Hepatocyte (in vitro differentiated cells): ENCODE measurements at regions not wholly inside any gene's neighbourhood (a gene's known extent, or its start where the extent isn't known, plus 50 kb on each side); places are given as distances from the start of the nearest gene placed in this dataset.

Experiments used
- DNase-seq: peaks from one replicate; pipeline ENCODE4 v3.0.0-alpha.2; 2016; ENCODE audit warnings: low spot score
- H2AFZ ChIP-seq: fragments of 200-600 bp; sonication (generic); 2 replicates; pipeline ENCODE4 v1.6.0; 2016; ENCODE audit warnings: antibody characterized with exemption, mild to moderate bottlenecking
- H3K27ac ChIP-seq: fragments of 200-600 bp; sonication (generic); 2 replicates; pipeline ENCODE4 v1.5.1; 2016; ENCODE audit warnings: mild to moderate bottlenecking
- H3K27me3 ChIP-seq: fragments of 200-600 bp; sonication (generic); 2 replicates; pipeline ENCODE4 v1.6.1; 2016
- H3K36me3 ChIP-seq: fragments of 200-600 bp; sonication (generic); replicated peaks from 2 replicates; pipeline ENCODE4 v1.5.1; 2016; ENCODE audit warnings: low read depth; ENCODE audit not compliant: insufficient read depth
- H3K4me1 ChIP-seq: fragments of 200-600 bp; sonication (generic); 2 replicates; pipeline ENCODE4 v1.5.1; 2016; ENCODE audit warnings: mild to moderate bottlenecking, moderate library complexity; ENCODE audit not compliant: insufficient read depth
- H3K4me2 ChIP-seq: fragments of 200-600 bp; sonication (generic); 2 replicates; pipeline ENCODE4 v1.6.0; 2016
- H3K4me3 ChIP-seq: fragments of 200-600 bp; sonication (generic); 2 replicates; pipeline ENCODE4 v1.5.1; 2016; ENCODE audit warnings: mild to moderate bottlenecking
- H3K79me2 ChIP-seq: fragments of 200-600 bp; sonication (generic); 2 replicates; pipeline ENCODE4 v1.6.0; 2017; ENCODE audit warnings: mild to moderate bottlenecking
- H3K9me2 ChIP-seq: fragments of 200-600 bp; sonication (generic); replicated peaks from 2 replicates; pipeline ENCODE4 v1.6.0; 2017; ENCODE audit warnings: mild to moderate bottlenecking; ENCODE audit not compliant: insufficient read depth
- H3K9me3 ChIP-seq: fragments of 200-600 bp; sonication (generic); 2 replicates; pipeline ENCODE4 v1.5.1; 2016; ENCODE audit warnings: low read depth, mild to moderate bottlenecking
- H4K20me1 ChIP-seq: fragments of 200-600 bp; sonication (generic); 2 replicates; pipeline ENCODE4 v1.6.0; 2016; ENCODE audit warnings: mild to moderate bottlenecking; ENCODE audit not compliant: insufficient read depth, poor library complexity, severe bottlenecking
- EZH2 ChIP-seq: fragments of 200-600 bp; sonication (generic); IDR thresholded peaks from 2 replicates; pipeline ENCODE4 v1.6.1; 2016; ENCODE audit warnings: antibody characterized with exemption, mild to moderate bottlenecking, borderline replicate concordance
- EZH2phosphoT487 ChIP-seq: fragments of 200-600 bp; sonication (generic); IDR thresholded peaks from one replicate; pipeline ENCODE4 v1.6.1; 2018; ENCODE audit warnings: antibody characterized with exemption, mild to moderate bottlenecking, low read depth, moderate library complexity; ENCODE audit not compliant: unreplicated experiment, severe bottlenecking
- WGBS: methylation state at CpG from one replicate; pipeline ENCODE4 v1.1.6; 2016; ENCODE audit warnings: low lambda C conversion rate; ENCODE audit errors: missing lambda C conversion rate; 5-methylcytosine and 5-hydroxymethylcytosine counted together
- TF ChIP-seq, protein P1 (sequence below): fragments of 200-600 bp; sonication (generic); IDR thresholded peaks from 2 replicates; pipeline ENCODE4 v1.5.1; 2016; ENCODE audit warnings: antibody characterized with exemption, mild to moderate bottlenecking; ENCODE audit not compliant: poor library complexity

DNA sequence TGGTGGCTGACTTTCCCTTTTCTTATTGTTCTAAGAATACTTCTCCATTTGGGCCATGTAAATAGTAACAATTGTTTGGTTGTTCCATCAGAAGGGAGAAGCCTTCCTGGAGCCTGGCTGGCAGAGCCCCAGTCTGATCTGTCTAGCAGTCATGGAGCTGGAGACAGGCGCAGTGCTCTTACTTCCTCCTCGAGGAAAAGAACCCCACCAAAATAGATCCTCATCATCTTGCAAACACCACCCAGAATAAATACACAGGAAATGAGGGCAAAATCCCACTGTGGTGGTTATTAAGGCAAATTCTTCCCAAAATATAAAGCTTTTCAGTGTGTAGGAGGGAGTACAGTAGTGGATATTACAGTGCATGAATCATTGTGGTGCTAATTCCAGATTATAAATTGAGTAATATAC, 195.1 kb upstream of the SGK1 start:
- Histone ChIP-seq H3K79me2 (no peaks in the 10 kb centered on the region), H3K9me2 (no peaks in the 10 kb centered on the region), H3K27me3 (no peaks in the 10 kb centered on the region), H3K4me1 (peaks cover 5% of the 10 kb centered on the region), H3K4me3 (no peak overlapping the region), H3K27ac (no peak overlapping the region), H3K36me3 (no peaks in the 10 kb centered on the region), H2AFZ (no peak overlapping the region), H3K9me3 (no peaks in the 10 kb centered on the region), H4K20me1 (no peaks in the 10 kb centered on the region), H3K4me2 (no peak overlapping the region)
- TF ChIP-seq EZH2phosphoT487 (no peak), EZH2 (no peak)
- TF ChIP-seq, protein P1, sequence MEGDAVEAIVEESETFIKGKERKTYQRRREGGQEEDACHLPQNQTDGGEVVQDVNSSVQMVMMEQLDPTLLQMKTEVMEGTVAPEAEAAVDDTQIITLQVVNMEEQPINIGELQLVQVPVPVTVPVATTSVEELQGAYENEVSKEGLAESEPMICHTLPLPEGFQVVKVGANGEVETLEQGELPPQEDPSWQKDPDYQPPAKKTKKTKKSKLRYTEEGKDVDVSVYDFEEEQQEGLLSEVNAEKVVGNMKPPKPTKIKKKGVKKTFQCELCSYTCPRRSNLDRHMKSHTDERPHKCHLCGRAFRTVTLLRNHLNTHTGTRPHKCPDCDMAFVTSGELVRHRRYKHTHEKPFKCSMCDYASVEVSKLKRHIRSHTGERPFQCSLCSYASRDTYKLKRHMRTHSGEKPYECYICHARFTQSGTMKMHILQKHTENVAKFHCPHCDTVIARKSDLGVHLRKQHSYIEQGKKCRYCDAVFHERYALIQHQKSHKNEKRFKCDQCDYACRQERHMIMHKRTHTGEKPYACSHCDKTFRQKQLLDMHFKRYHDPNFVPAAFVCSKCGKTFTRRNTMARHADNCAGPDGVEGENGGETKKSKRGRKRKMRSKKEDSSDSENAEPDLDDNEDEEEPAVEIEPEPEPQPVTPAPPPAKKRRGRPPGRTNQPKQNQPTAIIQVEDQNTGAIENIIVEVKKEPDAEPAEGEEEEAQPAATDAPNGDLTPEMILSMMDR: no peak
- 70% methylated on average over 2 of the region's 2 CpGs for WGBS
- DNase-seq: no peak

DNA sequence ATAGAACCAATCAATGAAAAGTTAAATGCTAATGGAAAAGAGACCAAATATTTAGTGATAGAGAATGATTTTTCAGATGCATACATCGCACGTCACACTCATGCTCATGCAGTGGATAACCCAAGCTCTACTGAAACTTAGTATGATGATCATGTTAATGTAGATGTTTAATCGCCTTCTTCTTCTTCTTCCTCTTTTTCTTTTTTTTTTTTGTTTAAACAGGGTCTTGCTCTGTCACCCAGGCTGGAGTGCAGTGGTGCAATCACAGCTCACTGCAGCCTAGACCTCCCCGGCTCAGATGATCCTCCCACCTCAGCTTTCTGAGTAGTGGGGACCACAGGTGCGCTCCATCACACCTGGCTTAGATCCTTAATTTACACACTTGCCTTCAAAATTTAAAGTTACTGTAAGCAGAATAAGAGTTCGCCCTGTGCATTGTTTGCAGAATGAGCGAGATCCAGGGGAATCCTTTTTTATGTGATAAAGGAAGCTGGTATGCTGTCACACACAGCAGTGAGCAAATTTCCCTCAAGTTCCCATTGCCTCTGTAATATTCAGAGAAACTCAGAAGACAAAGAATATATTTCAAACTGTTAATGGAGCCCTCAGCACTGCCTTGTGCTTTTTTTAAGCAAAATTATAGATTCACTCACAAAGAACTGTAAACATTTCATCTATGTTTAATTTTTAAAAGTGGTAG, 194.2 kb upstream of the SGK1 start:
- H3K4me3 ChIP-seq: no peak overlapping the region
- H3K79me2 ChIP-seq: no peaks in the 10 kb centered on the region
- no peaks in the 10 kb centered on the region for H3K27me3 ChIP-seq
- H3K4me2 ChIP-seq: no peak overlapping the region
- no peaks in the 10 kb centered on the region for H4K20me1 ChIP-seq
- TF ChIP-seq, protein P1: no peak
- TF ChIP-seq EZH2phosphoT487 (no peak), EZH2 (no peak)
- DNase-seq: no peak
- H3K27ac ChIP-seq: no peak overlapping the region
- H3K36me3 ChIP-seq: no peaks in the 10 kb centered on the region
- WGBS: 94% methylated on average over 7 of the region's 7 CpGs
- no peaks in the 10 kb centered on the region for H3K4me1 ChIP-seq
- no peaks in the 10 kb centered on the region for H3K9me2 ChIP-seq
- no peaks in the 10 kb centered on the region for H3K9me3 ChIP-seq
- H2AFZ ChIP-seq: no peak overlapping the region

DNA sequence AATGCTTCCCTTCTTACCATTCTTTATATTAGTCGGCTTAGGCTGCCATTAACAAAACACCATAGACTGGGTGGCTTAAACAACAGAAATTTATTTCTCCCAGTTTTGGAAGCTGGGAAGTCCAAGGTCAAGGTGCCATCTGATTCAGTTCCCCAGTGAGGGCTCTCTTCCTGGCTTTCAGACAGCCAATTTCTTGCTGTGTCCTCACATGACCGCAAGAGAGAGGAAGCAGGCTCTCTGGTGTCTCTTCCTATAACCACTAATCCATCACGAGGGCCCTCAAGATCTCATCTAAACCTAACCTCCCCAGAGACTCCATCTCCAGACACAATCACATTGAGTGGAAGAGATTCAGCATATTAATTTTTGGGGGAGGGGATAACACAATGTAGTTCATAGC, 193.0 kb upstream of the SGK1 start:
- no peak overlapping the region for H3K4me2 ChIP-seq
- no peaks in the 10 kb centered on the region for H3K4me1 ChIP-seq
- no peak for DNase-seq
- TF ChIP-seq, protein P1: no peak
- no peak for TF ChIP-seq EZH2phosphoT487
- no peak for TF ChIP-seq EZH2
- no peaks in the 10 kb centered on the region for H3K27me3 ChIP-seq
- H4K20me1 ChIP-seq: no peaks in the 10 kb centered on the region
- no peaks in the 10 kb centered on the region for H3K9me2 ChIP-seq
- WGBS: 90% methylated on average over 3 of the region's 3 CpGs
- no peaks in the 10 kb centered on the region for H3K9me3 ChIP-seq
- no peak overlapping the region for H3K27ac ChIP-seq
- H3K4me3 ChIP-seq: no peak overlapping the region
- H2AFZ ChIP-seq: no peak overlapping the region
- no peaks in the 10 kb centered on the region for H3K79me2 ChIP-seq
- H3K36me3 ChIP-seq: no peaks in the 10 kb centered on the region

DNA sequence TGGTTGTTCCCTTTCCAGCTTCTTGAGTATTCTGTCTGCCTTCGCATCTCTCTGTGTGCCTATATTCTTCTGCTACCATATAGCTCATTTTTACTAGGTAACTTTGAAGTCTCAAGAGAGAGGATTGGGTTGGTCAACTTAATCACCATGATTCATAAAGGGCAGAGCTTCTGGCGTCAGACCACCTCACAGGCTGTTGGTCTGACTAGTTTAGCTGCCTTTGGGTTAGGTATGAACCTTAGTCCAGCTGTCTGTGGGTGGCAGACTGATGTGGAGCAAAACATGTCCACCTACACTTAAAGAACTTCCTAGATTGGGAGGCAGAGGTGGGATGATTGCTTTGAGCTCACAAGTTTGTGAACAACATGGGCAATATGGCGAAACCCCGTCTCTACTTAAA, 192.2 kb upstream of the SGK1 start:
- DNase-seq: no peak
- H3K4me1 ChIP-seq: no peaks in the 10 kb centered on the region
- no peaks in the 10 kb centered on the region for H3K36me3 ChIP-seq
- WGBS: 73% methylated on average over 4 of the region's 4 CpGs
- no peak overlapping the region for H3K4me2 ChIP-seq
- H3K9me3 ChIP-seq: no peaks in the 10 kb centered on the region
- no peak overlapping the region for H3K4me3 ChIP-seq
- no peak overlapping the region for H2AFZ ChIP-seq
- TF ChIP-seq, protein P1: no peak
- TF ChIP-seq EZH2phosphoT487: no peak
- H4K20me1 ChIP-seq: no peaks in the 10 kb centered on the region
- H3K9me2 ChIP-seq: no peaks in the 10 kb centered on the region
- no peak overlapping the region for H3K27ac ChIP-seq
- H3K79me2 ChIP-seq: no peaks in the 10 kb centered on the region
- no peaks in the 10 kb centered on the region for H3K27me3 ChIP-seq
